ENCODE measurements at regions not wholly inside any gene's neighbourhood (a gene's known extent, or its start where the extent isn't known, plus 50 kb on each side); places are given as distances from the start of the nearest gene placed in this dataset.

DNA sequence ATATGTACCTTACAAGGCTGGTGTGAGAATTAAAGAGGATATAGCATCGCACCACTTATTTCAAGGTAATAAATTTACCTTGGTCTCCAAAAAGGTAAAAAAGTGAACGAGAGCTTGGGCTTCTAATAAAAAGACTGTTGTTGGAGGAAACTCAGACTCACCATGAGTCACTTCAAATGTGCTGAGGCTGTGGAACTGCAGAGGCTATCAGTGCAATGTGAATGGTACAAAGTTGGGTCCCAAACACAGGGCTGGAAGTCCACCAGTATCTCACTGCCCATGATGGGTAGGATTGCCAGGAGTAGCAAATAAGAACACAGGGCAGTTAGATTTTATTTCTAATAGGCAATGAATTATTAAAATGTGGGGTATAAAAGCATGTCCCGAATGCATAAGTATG lies 200.6 kb downstream of the MAFB start:
- no peak for DNase-seq

DNA sequence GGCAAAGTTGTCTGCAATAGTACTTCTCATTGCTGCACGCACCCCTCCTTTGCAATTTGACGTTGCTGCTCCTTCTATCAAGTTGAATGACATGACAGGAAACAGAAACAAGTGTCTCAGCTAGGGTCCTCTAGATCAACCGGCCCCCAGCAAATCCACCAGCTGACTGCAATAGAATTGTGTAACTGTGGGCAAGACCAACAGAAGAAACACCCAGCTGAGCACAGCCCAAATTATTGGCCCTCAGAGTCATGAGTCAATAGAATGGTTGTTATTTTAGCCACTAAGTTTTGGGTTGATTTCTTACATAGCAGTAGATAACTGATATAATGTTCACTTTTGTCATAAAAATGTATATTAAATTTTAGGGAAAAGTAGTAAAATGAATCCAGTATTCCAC lies 202.7 kb downstream of the MAFB start:
- no peak for DNase-seq

DNA sequence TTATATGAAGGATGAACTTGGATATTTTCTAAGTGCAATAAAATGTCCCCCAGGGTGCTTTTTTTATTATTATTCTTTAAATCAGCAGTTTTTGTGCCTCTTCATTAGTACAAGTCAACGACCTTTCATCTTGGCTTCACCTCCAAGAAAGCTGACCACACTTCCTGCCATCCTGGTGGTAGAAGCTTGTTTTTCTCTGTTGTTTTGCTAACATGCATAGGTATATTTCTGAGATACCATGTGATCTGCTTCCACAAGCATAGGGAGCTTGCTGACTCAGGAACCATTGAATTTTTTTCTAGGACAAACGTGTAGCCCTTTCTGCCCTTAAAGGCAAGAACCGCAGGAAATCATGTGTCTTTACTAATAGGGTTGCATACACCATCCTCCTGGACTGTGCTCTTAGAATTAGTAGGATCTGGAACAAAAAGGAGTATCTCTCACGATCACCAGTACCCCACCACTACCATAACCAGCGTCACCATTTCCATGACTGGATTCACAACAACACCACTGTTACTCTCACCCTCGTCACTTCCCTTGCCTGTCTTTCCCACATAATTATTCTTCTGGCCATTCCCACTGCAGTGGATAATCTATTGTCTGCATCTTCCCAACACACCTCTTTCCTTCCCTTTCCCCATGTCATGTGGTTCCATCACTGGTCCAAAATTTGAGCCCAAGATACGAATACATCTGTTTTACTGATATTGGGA lies 207.1 kb downstream of the MAFB start:
- no peak for DNase-seq

DNA sequence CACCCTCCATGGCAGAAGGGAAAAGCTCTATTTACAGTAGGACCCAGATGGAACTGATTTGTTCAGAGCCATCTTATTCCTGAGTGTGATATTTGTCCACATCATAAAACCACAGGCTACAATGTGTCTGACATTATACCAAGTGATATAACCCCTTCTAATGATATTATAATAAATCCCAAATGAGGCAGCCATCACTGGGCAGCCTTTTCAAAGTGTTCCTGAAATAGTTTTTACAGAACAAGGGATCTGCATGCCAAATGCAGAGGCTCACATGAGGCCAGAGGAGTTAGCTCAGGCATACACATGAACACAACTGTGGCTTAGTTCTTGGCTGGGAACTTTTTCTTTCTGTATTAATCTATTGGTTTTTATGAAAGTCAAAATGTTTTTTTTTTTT lies 207.7 kb downstream of the MAFB start:
- DNase-seq, result no peak

DNA sequence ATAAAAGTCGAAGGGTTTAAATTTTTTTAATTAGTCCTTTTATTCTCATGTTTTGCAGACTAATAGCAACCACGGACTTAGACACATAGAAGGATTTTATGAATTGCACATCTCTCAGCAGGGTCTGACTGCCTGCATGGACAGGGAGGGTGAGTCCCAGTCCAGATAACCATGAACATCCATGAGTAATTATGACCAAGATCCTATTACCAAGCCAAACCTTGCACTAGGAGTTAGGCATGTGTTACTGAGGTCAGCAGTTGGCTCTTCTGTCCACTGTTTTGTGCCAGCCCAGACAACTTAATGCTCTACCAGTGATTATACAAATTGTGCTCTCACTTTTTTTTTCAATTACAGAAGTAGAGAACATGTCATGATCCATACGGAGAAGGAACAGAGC lies 211.2 kb downstream of the MAFB start:
- no peak for DNase-seq

DNA sequence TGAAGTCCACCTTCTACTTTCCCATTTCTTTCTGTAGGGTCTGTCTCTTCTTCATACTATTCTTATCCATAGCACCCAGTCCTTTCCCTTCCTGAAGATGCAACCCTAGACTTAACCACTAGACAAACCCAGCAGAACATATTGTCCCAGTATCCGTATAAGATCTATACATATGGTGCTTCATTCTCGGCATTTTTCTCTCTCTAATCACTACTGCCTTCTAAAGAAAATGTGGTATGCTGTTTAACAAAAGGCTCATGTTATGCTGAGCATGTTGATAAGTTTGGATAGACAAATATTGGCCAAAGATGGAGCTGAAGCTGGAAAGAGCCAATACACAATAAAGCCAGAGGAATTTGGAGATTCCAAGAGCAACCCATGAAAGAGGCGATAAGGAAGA lies 212.6 kb downstream of the MAFB start:
- no peak for DNase-seq

DNA sequence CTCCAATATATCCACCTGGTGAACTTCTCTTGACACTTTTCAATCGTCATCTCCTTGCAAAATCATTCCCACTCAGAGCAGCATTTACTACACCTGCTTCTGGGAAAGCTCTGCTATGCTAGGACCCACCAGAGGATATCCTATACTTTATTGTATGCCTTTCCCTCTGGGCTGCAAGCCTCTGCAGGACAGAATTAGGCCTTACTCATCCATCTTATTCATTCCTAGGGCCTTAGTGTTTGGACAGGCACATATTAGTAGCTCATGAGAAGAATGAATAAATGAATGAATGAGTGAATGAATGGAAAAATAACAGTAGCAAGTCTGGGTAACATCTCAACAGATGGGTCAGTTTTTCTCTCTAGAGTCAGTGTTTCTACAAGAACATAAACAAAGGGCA lies 216.1 kb downstream of the MAFB start:
- DNase-seq, result no peak

DNA sequence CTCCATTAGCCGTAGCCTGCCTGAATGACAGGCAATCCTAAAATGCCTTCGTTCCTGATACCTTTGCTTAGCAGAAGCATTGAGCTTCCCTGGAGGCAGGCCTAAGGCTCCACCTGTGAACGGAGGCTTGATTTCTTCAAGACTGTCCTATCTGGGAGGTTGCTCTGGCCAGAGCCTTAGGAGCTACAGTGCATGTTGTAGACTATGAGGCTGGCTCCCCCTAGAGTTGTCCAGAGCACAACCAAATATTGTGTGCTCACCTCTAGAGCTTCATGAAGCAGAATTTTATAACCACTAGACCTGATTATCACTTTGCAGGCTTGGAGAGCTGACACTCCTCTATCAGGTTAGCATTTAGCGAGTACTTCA lies 217.8 kb downstream of the MAFB start:
- DNase-seq, result no peak

DNA sequence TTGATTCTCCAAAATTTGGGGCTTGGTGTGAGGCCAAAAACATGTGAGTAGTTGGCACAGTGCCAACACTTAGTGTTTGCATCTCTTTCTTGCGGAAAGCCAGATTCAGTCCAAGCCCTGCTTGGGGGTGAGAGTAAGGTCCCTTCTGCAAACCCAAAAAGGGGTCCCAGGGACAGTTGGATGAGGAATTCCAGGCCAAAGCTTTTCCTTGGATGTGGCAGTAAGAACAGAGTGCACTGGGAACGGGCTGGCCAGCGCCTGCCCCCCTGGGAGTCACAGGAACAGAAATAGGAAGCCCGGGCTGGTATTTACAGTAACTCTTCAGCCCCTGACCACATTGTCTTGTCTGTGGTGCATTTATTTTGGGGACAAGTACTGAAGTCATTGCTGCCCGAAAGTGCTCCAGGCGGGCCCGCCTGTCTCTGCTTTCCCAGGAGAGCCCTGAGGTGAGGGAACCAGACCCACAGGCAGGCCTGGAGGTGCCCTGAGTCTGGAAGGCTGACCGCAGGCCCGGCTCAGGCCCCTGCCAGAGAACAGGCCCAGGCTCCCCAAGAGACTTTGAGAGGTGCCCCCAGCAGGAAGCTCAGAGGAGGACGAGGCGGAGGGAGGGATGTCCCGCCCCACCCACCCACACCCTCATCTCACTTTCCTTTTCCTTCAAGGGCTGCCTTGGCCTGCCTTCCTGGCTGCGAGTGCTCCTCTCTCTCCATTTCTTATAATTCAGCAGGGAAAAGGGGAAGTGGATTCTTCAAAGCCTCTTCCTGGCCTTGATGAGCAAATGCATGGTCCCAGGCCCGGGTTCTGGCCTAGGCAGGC lies 218.4 kb downstream of the MAFB start:
- DNase-seq, result peak in 1 of 2 donors; percentile 38

DNA sequence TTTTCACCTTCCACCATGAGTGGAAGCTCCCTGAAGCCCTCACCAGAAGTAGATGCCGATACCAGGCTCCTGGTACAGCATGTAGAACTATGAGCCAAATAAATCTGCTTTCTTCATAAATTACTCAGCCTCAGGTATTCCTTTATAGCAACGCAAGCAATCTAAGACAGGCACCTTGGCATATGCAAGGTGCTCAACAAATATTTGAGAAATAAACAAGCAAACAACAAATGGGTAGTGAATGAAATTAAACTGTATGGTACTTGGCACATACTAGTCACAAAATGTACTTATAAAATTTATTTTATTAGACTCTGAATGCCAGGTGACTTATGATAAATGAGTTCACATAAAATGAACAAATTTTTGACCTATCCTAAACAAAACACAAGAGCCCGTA lies 220.3 kb downstream of the MAFB start:
- DNase-seq, result no peak

DNA sequence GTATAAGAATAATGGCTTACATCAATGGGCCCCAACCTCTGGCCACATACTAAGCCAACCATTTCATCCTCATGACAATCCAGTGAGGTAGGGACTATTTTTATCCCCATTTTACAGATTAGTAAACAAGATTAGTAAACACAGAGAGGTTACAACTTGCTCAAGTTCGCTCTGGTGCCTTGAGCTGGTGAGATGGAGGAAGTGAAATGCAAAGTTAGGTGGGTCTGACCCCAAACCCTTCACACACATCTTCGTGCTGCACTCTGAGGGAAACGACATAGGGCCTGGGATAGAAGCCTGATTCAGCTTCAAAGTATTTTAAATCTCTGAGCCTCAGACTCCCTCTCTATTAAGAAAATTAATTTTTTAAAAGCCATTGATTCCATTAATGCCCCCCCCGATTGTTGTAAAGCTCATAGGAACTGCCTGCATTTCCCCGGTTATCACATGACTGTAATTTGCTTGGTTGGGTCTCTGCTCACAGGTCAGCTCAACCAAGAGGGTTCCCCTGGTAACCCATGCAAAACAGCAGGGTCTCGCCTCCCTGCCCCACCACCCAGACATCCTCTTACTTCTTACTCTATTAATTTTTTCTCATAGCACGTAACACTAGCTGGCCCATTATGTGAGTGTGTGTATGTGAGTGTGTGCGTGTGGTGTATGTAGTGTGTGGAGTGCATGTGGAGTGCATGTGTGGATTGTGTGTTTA lies 221.2 kb downstream of the MAFB start:
- DNase-seq, result no peak

DNA sequence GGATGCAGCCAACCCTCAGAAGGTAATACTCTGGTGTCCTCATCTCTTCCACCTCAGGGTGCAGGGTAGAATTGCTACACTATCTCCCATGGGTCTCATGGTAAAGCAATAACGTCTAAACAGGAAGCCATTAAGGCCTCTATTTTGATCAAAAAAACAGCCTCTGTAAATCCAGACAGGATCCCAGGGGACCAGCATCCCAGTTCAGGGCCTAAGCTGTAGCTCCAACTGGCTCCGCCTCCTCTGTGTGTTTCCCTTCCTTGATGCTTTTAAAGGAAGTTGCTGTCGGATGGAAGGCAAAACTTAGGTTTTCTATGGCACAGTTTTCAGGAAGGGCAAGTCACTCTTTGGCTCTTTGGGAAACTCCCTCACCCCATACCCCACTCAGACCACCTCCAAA lies 222.0 kb downstream of the MAFB start:
- no peak for DNase-seq

DNA sequence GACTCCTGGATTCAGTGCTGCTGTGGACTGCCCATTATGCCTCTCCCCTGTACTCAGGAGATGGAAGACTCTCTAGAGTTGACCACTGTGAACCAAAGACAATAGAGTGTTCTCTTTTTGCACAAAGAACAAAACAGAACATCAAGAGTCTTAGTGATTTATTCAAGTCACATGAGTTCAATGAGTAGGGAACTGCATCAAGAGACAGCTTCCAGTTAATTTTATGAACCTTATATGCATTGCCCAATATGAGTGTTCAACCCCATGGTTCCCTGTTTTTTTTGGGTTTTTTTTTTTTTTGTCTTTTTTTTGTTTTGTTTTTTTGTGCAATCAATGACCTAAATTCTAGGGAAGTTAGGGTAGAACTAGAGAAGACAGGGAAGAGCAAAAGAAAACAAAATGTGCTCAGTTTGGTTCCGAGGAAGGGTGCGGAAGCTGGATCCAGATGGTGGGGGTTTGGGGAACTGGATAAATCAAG lies 224.3 kb downstream of the MAFB start:
- no peak for DNase-seq

DNA sequence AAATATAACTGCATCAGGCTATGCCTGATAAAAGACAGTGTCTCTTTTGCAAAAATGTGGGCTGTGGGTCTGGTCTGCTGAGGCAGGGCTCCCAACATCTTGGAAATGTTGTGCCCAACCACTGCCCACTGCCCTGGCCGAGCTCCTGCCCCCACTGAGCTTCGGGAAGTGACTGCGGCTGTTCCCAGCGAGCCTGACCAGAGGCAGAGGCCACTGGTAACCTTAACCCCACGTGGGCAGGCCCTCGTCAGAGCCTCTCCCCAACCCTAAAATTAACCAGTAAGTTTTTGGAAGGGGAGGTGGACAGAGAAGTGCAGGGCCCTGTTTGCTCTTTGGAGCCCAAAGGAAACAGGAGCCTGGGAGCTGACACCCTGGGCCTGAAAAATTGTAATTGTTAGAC lies 225.9 kb downstream of the MAFB start:
- no peak for DNase-seq

DNA sequence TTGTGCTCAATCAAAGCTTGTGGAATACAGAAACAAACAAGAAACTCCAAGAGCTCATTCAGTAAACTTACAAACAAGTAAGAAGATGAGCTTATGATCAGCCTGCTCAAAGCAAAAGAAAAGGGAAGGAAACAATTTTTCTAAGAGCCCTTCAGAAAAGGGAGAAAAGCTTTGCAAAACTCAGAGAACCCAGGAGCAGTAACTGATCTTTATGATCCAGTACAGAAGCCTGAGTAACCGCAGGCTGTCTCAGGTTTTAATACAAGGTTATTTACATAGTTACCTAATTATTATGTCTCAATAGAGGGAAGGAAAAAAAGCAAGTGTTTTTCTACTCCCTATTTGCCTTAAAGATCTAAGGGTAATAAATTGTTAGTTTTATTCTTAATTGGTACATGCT lies 226.5 kb downstream of the MAFB start:
- no peak for DNase-seq

DNA sequence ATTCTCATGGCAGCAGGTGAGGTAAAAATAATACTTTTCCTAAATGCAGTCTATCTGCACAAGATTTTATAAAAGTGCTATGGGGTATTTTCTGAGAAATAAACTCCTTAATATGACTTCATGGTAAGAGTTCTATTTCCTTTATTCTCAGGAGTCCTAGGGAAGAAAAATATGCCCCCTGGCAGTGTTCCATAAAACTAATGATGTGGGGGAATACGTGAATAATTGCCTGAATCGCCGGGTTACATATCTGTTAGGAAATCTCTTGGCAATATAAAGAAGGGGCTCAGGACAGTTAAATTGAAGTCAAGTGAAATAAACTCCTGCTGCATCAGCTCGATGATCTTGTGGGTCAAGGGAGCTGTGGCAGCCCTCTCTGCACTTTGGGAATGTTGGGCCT lies 229.7 kb downstream of the MAFB start:
- DNase-seq, result no peak

DNA sequence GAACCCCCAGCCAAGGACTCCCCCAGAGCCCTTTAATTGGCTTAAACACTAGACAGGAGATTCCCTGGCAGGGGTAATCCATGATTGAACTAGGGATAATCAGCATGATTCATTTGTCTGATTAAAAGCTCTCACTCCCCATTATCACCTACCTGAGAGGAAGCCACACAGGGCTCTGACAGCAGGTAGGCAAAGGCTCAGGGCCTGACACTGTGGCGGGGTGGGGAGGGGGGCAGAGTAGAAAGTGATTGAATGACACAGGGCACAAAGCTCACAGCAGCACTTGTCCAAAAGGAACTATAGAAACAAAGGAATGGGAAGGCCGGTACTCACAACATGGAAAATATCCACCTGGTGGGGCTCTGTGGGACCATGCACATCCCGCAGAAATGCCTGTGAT lies 231.6 kb downstream of the MAFB start:
- DNase-seq, result no peak

DNA sequence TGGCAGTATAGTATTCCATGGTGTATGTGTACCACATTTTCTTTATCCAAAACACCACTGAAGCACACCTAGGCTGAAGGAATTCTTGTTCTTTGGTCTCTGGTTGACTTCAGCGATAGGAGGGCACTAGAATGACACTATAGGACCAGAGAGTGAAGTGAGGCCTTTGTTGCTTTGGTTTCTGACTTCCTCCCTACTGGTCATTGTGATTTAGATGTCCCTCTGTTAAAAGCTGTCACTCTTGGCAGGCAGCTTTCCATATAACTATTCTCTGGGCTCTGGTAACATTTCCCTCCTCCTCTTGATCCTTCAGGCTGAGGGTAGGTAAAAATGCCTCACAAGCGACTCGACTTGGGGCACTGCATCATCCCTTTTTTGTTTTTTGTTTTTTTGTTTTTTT lies 236.3 kb downstream of the MAFB start:
- DNase-seq, result no peak

DNA sequence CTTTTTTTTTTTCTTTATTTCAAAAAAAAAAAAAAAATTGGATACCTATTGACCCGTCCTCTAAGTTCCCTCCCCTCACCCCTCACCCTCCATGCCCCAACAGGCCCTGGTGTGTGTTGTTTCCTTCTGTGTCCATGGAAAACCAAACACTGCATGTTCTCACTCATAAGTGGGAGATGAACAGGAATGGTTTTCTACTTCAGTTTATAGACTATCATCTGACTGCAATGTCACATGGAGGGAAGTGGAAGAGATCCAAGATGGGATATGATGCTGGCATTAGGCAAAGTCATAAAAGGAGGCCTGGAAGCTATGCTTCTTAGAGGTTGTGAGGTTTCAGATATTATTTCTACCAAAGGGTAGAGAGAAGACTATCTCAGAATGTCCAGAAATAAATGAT lies 237.5 kb downstream of the MAFB start:
- no peak for DNase-seq

DNA sequence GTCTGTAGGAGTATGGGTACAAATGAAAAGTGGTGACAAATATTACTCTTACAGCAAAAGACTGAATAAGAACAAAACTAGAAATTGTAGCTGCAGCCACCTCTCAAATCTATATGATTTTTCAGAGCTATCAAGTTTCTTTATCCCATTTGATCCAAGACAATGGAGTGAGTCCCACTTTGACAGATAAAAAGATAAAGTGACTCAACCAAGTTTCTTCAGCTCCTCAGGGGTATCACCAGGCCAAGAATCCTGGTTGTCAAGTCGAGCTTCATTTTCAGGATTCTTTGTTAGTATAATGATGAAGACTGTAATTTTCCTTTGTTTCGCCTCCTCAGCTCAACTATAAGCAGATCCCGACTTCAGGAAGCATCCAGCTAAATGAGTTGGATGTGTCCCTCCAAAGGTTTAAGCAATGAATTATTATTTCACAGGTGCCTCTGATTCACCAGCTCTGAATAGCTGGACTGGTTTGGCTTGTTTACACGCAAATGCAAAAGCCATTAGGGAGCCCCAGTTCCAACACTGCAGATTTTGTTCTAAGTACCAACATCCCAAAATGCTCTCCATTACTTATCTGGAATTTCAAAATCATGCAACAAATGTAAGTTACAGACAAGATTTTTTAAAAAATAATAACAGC lies 238.9 kb downstream of the MAFB start:
- DNase-seq, result no peak

DNA sequence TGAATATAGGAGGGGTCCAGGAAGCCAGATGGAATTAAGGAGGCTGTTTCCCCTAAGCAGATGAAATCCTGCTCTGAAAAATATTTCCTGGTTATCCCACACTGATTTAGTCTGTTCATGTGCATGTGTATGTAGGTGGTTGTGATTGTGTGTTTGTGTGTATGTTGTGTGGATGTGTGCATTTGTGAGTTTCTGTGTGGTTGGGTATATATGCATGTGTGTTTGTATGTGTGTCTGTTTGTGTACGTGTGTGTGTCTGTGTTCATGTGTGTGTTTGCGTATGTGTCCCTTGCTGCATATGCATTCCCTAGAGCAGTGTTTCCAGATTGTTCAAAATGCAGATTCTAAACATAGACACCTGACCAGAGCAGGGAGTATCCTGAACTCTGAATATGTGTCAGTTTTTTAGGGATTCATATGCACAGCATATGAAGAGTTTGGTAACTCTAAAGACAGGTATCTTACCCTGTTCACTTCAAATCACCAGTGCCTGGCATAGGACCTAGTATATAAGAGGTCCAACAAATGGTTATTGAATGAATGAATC lies 239.8 kb downstream of the MAFB start:
- DNase-seq, result no peak

DNA sequence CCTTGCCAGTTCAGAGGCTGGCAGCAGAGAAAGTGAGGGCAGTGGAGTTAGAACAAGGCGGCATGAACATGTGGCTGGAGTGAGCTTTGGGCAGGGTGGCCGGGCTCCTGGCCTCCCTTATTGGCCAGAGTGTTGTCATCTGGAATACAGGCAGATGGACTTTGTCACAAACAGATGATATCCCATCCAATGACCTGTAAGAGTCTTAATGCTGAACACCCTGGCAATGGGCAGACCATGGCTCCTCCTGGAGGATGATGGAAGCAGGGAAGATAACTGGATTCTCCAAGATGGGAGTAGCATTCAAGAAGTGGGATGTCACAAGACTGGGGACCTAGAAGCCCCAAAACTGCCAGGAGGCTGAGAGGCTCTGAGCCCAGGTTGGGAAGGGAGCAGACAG lies 242.1 kb downstream of the MAFB start:
- no peak for DNase-seq

DNA sequence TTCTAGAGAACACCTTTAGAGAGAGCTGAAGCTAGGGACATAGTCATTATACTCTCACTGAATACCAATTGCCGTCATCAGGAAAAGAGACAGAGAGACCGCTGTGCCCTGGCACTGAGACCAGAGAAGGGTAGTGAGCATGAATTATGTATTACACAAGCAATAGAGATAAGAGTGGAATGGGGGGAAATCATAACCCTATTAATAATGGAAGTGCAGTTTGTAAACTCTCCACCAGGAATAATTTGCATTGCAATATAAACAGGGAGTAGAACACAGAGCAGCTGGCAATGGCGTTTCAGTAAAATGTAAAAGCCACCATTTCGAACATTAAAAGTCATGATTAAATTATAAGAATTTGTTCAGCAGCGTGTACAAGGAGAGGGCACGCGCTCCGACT lies 244.5 kb downstream of the MAFB start:
- no peak for DNase-seq

Measured in CD4-positive, alpha-beta T cell treated with Interferon alpha-2 for 1 hour (primary cell).